HFF-Myc (cell line): ENCODE measurements at regions not wholly inside any gene's neighbourhood (a gene's known extent, or its start where the extent isn't known, plus 50 kb on each side); places are given as distances from the start of the nearest gene placed in this dataset.

ENCODE experiments used
- DNase-seq: peaks from one replicate; pipeline ENCODE4 v3.0.0-alpha.2; 2011; ENCODE audit warnings: low read depth; ENCODE audit errors: extremely low read depth
- H3K4me3 ChIP-seq: replicated peaks from 2 replicates; pipeline ENCODE4 v1.5.1; 2011; ENCODE audit warnings: low read depth, mild to moderate bottlenecking, control low read depth, low read length
- TF ChIP-seq, protein P1 (sequence below): IDR thresholded peaks from 2 replicates; pipeline ENCODE4 v1.5.1; 2012; ENCODE audit warnings: mild to moderate bottlenecking, low read depth, low read length, control low read depth; ENCODE audit errors: missing control alignments

DNA sequence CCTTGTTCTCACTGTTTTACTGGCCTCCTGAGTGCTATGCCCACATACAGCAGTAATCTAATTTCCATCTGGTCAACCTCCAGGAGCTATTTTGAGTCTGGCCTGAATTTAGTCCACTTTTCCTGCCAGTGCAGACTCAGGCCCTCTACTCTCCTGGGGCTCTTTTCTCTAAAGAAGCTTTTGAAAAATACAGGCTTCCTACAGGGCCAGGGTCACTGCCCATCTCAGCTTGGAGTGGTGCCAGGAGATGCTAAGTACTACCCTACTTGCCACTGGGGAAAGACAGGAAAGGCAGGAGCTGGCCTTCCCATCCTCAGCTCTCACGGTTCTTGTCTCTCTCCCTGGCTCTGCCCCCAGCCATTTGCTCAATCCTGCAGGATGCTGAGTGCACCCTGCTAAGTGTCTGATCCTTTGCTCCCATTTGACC lies 101.7 kb upstream of the SERP2 start:
- TF ChIP-seq, protein P1, sequence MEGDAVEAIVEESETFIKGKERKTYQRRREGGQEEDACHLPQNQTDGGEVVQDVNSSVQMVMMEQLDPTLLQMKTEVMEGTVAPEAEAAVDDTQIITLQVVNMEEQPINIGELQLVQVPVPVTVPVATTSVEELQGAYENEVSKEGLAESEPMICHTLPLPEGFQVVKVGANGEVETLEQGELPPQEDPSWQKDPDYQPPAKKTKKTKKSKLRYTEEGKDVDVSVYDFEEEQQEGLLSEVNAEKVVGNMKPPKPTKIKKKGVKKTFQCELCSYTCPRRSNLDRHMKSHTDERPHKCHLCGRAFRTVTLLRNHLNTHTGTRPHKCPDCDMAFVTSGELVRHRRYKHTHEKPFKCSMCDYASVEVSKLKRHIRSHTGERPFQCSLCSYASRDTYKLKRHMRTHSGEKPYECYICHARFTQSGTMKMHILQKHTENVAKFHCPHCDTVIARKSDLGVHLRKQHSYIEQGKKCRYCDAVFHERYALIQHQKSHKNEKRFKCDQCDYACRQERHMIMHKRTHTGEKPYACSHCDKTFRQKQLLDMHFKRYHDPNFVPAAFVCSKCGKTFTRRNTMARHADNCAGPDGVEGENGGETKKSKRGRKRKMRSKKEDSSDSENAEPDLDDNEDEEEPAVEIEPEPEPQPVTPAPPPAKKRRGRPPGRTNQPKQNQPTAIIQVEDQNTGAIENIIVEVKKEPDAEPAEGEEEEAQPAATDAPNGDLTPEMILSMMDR: no peak
- no peak overlapping the region for H3K4me3 ChIP-seq
- DNase-seq: no peak

DNA sequence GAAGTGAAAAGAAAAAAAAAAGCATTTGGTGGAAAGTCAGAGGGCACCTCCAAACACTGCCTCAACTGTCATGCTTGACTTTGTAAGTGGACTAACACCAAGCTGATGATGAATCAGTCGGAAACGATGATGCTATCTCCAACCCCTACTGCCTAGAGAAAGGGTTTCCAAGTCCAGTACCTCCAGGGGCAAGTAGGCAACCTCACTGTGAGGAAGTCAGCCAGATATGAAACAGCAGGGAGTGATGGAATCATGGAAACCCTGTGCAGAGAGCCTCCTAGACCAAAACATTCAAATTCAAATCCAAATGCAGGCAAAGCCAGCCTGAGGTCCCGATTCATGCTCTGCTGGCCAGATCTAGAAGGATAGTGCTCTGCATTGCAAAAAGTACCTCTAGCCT lies 100.9 kb upstream of the SERP2 start:
- H3K4me3 ChIP-seq: no peak overlapping the region
- TF ChIP-seq, protein P1: no peak
- no peak for DNase-seq

DNA sequence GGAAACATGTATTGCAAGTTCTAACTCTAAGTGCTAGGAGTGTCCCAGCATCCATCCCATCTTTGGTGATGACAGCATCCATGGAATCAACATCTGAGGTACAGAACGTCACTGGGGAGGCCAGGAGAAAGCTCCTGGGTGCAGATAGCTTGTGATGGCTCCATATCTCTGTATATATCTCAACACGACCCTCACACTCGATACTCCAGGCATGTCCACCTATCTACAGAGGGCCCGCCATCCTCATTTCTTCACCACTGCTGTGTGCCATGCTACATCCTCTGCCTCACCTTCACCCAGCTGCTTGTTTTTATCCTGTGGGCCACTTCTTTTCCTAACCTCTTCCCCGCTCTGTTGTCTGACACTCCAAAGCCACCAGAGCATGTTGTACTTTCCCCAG lies 100.4 kb upstream of the SERP2 start:
- TF ChIP-seq, protein P1: no peak
- H3K4me3 ChIP-seq: no peak overlapping the region
- DNase-seq: no peak

DNA sequence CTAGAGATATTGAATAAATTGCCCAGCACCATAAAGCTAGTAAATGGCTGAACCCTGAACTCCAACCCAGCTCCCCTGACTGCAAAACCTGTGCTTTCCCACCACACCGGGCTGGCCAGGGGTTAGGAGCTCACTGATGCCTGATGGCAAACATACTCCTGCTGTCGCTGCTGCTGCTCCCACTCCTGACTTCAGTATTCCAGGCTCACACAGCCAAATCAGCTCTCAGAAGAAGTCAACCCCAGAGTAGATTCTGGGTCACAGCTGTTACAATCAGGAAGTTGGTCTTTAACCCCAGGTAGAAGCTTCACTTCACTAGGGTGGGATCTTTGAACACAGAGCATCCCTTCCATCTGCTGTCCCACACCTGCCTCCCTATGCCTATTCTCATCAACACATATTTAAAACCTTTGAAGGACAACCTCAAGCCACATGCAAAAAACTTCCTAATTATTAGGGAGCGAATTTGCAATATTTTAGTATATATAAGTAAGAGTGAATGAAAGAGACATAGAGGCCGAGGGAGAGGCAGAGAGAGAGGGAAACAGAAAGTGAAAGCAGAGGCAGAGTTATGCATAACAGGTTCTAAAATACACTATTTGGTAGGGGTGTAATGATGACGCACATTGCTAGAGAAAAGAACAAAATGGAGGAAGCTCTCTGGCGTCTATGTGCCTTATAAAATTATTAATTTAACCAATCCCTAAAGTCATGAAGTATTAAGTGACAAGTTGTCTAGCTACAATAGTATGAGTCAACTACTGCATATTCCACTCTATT lies 99.4 kb upstream of the SERP2 start:
- no peak overlapping the region for H3K4me3 ChIP-seq
- no peak for DNase-seq
- TF ChIP-seq, protein P1: no peak

DNA sequence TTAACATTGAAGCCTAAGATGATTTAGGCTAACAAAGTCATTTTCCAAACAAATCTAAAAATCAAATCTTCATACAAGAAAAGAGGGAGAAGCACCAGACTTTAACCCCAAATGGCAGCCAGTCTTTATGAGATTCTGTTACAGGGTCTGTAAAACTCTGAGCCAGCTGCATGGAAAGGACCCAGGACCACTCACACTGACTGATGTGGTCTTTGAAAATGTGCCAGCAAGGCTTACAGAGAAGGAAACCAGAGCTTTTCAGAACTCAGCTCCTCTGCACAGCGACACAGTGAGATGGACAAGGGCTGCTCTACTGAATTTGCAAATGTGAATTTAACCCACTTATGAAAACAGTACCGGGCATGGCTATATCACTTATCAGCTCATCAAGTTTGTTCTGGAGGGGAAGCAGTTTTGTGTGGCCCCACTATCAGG lies 98.8 kb upstream of the SERP2 start:
- TF ChIP-seq, protein P1: no peak
- DNase-seq: no peak
- no peak overlapping the region for H3K4me3 ChIP-seq

DNA sequence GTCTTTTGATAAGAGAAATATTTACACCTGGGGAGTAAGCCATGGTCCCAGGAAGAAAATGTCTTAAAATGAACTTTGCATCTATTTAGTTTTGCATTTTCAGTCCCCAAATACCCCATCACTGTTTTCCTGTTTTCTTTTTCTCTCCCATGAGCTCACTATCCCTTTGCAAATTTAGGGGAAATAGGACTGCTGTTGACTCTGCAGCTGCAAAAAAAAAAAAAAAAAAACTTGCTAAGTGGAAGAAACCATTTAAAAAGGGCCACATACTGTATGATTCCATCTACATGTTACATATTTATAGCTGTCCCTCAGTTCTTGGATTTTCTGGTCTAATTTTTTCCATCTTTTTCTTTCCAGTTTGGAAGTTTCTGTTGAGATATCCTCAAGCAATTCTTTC lies 98.2 kb upstream of the SERP2 start:
- DNase-seq: no peak
- H3K4me3 ChIP-seq: no peak overlapping the region
- TF ChIP-seq, protein P1: no peak

DNA sequence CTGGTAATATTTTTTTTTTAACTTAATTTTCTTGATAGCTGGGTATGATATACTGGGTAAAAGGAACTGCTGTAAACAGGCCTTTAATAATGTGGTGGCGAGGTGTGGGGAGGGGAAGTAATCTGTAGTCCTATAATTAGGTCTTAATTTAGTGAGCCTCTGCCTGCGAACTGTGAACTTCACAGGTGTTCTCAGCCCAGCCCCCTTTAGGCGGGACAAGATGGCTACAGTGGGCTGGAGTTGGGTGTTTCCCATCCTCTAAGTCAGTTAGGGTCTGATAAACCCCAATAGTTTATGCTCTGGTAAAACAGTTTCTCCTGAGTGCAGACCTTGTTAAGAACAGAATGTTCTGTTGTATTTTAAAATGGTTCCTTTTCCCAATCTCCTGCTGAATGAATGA lies 97.6 kb upstream of the SERP2 start:
- TF ChIP-seq, protein P1: no peak
- no peak for DNase-seq
- H3K4me3 ChIP-seq: no peak overlapping the region
